ENCODE measurements at regions not wholly inside any gene's neighbourhood (a gene's known extent, or its start where the extent isn't known, plus 50 kb on each side); places are given as distances from the start of the nearest gene placed in this dataset.

DNA sequence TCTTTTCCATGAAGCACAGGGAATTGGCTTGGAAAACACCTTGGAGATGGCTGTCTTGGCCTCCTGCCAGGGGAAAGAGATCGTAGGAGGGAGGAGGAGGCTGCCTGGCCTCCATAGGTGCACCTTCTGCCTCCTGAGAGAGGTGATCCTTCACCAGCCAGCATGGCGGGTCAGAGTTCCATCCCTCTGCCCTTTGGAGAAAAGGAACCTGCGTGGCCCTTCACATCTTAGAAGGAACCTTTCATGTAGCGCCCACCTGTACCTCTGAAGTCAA, 58.2 kb upstream of the DRD2 start:
- TF ChIP-seq GATA3 (IDR thresholded peaks at IDR 0.05; ENCODE audit: low read depth, low read length) (no peak), GATA2 (IDR thresholded peaks at IDR 0.05; ENCODE audit: low read depth, low read length) (no peak)

DNA sequence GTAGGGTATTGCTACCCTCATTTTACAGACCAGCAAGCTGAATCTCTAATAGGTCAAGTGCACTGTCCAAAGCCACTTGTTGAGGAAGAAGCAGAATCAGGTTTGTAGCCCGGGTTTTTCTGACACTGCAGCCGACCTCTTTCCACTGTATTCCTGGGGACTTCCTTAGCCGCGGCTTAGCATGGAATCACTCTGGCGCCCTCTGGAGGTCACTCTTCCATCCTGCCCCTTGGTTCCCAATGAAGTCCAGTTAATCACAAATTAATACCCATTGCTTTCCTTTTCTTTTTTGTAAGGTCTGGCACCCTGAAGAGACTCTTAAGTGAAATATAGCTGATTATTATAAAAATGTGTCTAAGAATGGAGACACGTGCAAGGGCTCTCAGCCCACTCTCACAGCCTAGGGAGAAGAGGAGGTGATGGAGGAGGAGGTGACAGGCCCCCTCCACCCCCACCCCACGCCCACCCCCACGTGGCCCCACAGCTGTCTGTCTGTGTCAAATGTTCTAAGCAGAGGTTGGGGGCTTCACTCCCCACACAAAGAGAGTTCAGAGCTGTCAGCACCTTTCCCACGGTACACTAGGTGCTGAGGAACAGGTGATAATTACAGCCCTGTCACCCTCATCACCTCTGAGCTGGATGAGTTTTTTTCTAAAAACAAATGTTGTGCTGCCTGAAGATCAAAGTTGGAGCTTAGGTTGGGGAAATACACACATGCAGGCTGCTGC, 57.7 kb upstream of the DRD2 start:
- TF ChIP-seq GATA2 (IDR thresholded peaks at IDR 0.05; ENCODE audit: low read depth, low read length): no peak
- TF ChIP-seq GATA3 (IDR thresholded peaks at IDR 0.05; ENCODE audit: low read depth, low read length): no peak

DNA sequence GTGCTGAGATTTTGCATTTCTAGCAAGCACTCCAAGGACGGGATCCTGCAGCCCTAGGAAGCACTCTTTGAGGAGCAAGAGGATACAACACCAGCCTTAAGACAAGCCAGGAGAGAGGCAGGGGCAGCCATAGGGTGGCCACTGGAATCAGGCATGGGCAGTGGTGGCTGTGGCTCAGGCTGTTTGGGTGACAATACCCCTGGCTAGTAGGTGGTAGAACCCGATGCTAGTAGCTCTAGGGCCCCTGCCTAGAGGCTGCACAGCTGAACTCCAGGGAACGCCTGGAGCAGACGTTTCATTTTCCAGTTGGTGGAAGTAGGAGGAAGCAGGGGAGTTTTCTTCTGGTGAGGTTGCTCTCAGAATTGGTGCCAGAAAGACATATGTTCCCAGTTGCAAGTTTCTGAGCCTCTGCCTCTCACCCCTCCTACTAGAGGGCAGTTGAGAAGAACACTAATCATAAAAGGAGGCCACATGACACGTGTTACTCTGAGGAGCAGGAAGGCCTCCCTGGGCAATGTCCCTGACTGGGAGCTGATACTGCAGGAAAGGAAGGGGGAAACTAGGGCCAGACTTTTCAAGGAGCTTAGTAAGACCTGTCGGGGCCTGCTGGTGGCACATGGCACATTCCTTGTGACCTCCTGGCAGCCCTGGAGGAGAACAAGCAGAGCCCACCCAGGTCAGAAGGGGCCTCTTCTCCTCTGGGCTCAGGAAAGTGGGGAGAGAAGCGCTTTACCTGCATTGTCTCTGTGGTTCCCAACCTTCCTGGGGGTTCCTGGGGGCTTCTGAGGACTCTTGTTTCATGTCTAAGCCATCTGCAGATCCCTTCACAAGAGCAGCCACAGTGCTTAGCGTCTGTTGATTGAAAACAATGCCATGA, 56.6 kb upstream of the DRD2 start:
- TF ChIP-seq GATA3 (IDR thresholded peaks at IDR 0.05; ENCODE audit: low read depth, low read length) (no peak), GATA2 (IDR thresholded peaks at IDR 0.05; ENCODE audit: low read depth, low read length) (no peak)

DNA sequence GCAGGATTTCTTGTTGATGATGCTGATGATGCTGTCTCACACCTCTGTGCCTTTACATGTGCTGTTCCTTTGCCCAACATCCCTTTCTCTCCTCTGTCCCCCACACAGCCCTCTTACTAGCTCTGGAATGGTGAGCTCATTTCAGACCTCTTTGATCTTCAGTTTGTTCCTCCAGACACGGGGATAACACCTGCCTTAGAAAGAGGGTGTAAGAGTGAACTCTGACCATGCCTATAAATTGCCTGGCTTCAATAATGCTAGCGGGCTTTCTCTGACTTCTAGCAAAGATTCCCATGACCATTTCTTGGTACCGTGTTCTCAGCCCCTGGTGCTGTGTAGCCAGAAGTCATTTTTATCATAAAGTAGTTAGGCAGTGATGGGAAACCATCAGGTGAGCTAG, 55.9 kb upstream of the DRD2 start:
- TF ChIP-seq GATA2 (IDR thresholded peaks at IDR 0.05; ENCODE audit: low read depth, low read length): no peak
- no peak for TF ChIP-seq GATA3 (IDR thresholded peaks at IDR 0.05; ENCODE audit: low read depth, low read length)

DNA sequence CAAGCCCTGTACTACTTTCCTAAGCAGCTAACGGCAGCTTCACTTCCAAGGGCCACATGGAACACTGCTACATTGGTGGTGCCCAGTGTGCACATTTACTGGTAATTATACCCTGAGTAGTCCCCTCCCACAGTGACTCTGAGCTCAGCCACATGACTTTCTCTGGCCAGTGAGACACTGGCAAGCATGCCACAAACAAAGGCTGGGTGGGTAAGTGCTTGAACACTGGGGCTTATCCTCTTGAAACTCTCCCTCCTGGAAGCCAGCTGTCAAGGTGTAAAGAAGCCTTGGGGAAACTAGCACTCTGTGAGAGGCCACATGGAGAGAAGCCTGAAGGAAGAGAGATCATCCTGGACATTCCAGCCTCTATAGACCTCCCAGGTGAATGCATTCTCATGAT, 54.4 kb upstream of the DRD2 start:
- TF ChIP-seq GATA2 (IDR thresholded peaks at IDR 0.05; ENCODE audit: low read depth, low read length) (no peak), GATA3 (IDR thresholded peaks at IDR 0.05; ENCODE audit: low read depth, low read length) (no peak)

DNA sequence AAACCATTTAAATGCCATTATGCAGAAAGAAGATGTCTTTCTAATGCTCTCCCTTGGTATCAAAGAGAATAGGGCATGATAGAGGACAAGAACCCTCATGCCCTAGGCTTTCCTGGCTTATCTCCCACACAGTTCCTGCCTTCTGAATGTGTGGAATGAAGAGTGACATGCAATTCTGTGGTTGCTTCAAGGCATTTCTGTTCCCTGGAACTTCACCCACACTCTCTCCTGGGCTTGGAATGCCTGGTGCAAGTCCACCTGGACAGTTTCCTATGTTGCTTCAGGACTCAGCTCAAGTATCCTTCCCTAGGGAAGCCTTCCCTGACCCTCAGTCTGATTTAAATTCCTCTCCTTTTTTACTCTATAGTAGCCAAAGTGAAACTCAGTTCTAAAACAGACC, 53.8 kb upstream of the DRD2 start:
- TF ChIP-seq GATA3 (IDR thresholded peaks at IDR 0.05; ENCODE audit: low read depth, low read length) (no peak), GATA2 (IDR thresholded peaks at IDR 0.05; ENCODE audit: low read depth, low read length) (no peak)

DNA sequence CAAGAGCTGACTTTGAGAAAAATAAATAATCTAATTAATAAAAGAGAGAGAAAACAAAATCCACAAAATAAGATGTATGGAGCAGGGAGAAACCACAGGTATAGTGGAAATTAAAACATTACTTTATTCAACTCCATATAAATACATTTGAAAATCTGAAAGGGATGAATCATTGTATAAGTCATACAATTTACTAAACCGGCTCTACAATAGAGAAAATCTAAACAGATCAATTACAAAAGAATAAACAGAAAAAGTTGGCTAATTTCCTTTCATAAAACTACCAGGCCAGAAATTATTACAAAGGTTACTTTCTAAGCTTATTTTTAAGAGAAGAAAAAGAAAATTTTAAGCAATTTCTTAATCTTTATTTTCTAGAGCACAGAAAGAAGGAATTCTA, 51.3 kb upstream of the DRD2 start:
- TF ChIP-seq GATA3 (IDR thresholded peaks at IDR 0.05; ENCODE audit: low read depth, low read length) (no peak), GATA2 (IDR thresholded peaks at IDR 0.05; ENCODE audit: low read depth, low read length) (no peak)

Data from SH-SY5Y (cell line).